Activated naive CD4-positive, alpha-beta T cell (primary cell): ENCODE measurements at regions not wholly inside any gene's neighbourhood (a gene's known extent, or its start where the extent isn't known, plus 50 kb on each side); places are given as distances from the start of the nearest gene placed in this dataset.
"Not testable (repeated sequence)": the region's sequence is repeated elsewhere in the genome, so short reads cannot be mapped to it uniquely, and the experiment has no call there.

Source experiments
- DNase-seq, 4 experiments: peaks; one replicate each; lab custom pipeline; 2025; lab: John Stamatoyannopoulos, UW

DNA sequence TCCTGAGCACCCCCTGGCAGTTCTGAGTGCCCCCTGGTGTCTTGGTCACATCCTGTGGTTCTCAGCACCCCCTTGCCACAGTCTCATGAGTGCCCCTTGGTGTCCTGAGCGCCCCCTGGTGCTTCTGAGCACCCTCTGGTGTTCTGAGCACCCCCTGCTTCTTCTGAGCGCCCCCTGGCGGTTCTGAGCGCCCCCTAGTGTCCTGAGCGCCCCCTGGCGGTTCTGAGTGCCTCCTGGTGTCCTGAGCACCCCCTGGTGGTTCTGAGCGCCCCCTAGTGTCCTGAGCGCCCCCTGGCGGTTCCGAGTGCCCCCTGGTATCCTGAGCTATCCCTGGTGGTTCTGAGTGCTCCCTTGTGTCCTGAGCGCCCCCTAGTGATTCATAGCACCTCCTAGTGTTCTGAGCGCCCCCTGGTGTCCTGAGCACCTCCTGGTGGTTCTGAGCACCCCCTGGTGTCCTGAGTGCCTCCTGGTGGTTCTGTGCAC, 473.7 kb downstream of the TMEM121 start:
- DNase-seq = not testable (repeated sequence)

DNA sequence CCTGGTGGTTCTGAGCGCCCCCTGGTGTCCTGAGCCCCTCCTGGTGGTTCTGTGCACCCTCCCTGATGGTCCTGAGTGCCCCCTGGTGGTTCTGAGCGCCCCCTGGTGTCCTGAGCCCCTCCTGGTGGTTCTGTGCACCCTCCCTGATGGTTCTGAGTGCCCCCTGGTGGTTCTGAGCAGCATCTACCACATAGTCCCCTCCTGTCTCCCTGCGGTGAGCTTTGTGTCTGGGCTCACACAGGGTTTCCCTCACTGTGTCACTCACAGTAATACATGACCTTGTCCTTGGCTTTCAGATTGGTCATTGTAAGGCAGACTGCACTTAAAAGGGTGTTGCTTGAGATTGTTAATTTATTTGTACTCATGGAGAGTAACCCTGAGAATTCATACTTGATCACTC, 474.9 kb downstream of the TMEM121 start:
- DNase-seq = not testable (repeated sequence)

DNA sequence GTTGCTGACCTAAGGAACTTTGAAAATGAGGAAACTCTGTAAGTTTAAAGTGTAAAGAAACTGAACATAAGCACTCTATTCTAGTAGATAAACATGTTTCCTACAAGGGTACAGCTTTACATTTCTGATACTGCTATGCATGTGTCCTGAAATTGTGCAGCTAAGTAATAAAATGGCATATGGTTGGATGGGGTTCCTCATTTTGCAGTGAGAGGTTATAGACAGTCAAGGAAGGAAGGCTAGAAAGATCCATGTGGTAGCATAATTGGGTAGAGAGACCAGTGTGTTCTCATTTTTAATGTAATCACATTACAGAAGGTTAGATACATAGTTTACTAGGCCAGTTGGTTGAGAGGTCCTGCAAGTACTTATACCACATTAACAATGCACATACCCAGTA, 477.0 kb downstream of the TMEM121 start:
- DNase-seq = no peak

DNA sequence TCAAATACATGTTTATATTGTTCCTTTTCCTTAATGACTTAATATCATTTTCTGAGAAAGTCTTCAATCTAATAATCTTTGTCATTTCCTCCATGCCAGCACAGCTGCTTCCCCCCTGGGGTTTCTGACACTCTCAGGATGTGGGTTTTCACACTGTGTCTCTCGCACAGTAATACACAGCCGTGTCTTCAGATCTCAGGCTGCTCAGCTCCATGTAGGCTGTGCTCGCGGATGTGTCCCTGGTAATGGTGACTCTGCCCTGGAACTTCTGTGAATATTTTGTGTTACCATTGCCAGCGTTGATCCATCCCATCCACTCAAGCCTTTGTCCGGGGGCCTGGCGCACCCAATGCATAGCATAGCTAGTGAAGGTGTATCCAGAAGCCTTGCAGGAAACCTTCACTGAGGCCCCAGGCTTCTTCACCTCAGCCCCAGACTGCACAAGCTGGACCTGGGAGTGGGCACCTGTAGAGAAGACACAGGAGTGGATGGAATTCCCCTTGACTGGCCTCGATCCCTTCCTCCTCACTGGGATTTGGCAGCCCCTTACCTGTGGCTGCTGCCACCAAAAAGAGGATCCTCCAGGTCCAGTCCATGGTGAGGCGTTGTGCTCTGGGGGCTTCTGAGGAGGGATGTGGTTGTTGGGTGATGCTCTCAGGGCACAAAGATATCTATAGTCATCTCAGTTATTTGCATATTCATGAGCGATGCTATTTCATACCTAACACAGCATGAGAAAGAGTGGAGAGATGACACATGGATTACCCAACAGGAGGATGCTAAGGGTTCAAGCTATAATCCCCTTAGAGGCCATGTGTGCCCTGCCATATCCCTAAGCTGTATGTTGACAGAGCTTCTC, 478.8 kb downstream of the TMEM121 start:
- peak in 2 of 4 experiments; percentile 45 to 53 for DNase-seq

DNA sequence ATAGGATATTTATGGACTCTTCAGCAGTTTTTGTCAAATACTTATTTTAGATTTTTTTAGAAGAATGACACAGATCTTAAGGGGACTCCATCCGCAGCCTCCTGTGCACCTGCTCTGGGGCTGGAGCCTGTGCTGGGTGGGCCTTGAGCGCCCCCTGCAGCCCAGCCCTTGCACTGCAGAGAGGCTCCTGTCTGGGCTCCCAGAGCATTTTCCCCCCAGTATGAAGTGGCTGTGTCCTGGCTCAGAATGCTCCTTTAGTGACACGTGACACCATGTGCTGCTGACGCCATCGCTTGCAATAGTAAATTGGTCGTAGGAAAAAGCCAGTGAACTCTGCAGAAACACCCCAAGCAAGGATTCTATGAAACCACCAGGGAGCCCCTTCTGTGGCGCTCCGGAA, 479.7 kb downstream of the TMEM121 start:
- DNase-seq = peak in 2 of 4 experiments; percentile 40 to 46

DNA sequence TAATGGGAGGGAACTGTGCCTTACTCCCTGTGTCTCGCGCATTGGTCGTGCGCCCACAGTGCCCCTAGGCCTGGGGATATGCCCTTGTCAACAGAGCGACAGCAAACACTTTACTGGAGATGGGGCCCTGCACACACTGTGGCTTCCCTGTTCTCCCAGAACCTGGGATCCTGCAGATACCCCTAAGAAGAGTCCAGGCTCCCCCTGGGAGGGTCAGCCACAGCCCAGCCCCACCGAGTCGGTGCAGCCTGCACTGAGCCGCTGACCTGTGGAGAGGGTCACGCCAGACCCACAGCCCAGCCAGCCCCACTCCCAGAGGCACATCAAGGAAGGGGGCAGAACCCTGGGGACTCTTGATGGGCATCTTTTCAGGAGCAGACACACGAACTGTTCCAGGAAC, 480.3 kb downstream of the TMEM121 start:
- DNase-seq = not testable (repeated sequence)

DNA sequence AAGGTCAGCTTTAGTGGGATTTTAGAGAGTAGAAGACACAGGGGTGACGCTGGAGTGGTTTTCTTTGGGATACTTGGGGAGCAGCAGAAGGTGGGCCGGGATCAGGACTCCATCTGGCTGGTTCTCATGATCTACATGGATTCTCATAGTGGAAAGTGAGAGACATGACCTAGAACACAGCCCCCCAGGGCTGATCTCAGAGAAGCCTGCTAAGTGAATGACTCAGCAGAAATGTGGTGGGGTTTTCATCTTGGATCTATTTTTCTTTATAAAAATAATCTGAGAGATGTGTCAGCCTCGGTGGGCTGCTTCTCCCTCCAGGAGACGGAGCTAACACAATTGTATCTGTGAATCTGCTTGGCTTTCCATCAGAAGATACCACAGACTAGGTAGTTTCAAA, 484.4 kb downstream of the TMEM121 start:
- DNase-seq = no peak

DNA sequence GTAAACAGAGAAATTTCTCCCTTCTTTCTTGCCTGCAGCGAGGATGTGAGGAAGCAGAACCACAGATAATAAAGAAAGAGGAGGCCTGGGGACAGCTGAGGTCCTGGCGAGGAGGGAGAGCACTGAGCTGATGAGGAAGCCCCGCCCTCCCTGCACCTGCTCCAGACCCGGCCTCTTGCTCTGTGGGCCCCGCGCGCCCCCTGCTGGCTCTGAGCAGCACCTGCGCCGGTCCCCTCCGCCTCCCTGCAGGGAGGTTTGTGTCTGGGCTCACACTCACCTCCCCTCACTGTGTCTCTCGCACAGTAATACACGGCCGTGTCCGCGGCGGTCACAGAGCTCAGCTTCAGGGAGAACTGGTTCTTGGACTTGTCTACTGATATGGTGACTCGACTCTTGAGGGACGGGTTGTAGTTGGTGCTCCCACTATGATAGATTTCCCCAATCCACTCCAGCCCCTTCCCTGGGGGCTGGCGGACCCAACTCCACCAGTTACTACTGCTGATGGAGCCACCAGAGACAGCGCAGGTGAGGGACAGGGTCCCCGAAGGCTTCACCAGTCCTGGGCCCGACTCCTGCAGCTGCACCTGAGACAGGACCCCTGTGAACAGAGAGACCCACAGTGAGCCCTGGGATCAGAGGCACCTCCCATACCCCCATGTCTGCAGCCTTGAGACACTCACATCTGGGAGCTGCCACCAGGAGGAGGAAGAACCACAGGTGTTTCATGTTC, 485.4 kb downstream of the TMEM121 start:
- peak; percentile 59 to 85 (median 73) for DNase-seq

DNA sequence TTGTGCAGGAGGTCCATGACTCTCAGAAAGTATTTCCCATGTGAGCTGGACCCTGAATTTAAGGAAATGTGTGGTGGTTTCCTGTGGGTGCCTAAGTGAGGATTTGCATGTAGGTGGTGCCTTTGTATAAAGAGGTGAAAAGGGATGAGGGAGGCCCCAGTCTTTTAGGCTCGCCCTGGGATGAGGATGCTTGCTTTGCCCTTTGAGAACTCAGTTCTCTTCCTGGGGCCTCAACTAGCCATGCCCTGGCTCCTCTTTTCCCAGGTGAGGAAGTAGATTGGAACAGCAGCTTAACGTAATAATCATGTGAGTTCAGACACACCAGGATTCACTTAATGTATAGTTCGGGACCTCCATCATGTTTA, 486.0 kb downstream of the TMEM121 start:
- not testable (repeated sequence) for DNase-seq

DNA sequence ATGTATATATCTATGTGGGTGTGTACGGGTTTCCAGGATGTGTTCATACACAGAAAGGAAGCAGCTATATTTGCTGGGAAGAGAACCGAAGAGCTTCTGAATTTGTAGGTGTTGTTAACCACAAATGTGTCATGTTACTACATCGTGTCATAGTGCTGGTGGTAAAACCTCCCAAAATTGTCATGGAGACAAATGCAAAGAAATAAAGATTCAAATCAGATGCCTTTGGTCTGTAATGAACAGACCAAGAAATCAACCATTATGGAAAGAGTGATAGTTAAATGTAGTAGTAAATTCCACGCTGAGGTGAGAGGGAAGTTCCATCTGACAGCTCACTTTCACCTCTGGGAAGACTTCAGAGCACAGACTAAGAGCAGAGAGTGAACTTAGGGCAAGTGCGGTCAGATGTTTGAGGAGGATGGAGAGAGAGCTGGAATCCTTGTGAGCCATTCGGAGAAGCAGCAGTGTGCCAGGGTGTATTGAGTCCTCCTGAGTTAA, 487.5 kb downstream of the TMEM121 start:
- no peak for DNase-seq

DNA sequence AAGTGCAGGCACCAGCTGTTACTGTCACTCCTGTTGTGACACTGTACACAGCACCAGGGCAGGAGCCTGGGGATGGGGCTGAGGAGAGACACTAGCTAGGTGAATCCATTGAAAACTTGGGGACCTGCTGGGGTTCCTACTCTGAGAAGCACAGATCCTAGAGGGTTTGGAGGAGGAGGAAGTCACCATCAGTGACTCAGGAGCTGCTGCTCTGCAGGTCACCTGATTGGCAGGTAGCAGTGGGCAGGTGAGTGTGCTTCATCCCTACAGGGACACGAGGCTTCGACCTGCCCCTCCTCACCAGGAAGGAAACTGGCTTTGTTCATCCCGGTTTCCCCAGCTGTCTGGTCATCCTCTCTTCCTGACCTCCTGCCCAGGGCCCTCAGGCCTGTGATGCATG, 491.6 kb downstream of the TMEM121 start:
- DNase-seq = not testable (repeated sequence)

DNA sequence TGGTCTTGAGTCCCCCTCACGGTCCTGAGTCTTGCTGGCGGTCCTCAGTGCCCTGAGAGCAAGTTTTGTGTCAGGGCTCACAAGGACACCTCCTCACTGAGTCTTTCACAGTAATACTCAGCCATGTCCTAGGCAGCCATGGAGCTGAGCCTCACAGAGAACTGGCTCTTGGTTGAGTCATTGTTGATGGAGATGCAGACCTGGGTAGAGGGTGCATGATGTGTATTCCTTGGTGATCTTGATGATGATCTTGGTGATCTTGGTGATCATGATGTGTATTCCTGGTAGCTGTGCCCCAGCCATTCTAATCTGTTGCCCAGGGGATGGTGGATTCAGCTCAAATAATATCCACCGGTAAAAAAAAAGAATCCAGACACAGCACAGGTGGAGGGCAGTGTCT, 495.4 kb downstream of the TMEM121 start:
- DNase-seq = no peak

DNA sequence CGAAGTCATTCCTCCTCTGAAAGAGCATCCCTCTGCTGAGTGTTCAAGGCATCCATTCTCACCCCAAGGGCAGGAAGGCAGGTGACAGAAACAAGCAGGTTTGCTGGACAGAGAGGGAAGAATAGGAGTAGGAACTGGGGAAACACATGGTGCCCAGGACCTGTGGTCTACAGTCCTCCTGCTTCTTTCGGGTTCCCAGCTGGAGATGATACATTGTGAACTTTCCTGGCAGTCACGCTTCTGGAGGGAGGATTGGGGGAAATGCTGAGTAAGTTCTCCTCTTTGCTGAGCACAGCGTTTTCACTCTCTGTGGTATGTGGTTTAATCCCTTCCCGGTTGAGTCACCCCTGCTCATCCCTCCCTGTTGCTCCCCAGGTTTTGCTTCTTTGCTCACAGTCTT, 496.3 kb downstream of the TMEM121 start:
- not testable (repeated sequence) for DNase-seq

DNA sequence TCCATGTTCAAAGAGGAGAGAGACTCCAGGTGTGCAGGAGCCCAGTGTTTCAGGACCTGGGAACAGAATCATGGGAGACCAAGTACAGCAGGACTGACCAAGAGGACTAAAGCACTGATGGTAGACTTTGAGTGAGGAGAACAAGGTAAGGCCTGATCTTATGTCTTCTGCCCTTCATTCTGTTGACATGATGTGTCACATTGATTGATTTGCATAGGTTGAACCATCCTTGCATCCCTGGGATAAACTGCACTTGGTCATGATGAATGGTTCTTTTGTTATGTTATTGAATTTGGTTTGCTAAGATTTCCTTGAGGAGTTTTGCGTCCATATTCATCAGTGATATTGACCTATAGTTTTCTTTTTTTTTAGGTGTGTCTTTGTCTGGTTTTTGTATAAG, 497.0 kb downstream of the TMEM121 start:
- DNase-seq = no peak

DNA sequence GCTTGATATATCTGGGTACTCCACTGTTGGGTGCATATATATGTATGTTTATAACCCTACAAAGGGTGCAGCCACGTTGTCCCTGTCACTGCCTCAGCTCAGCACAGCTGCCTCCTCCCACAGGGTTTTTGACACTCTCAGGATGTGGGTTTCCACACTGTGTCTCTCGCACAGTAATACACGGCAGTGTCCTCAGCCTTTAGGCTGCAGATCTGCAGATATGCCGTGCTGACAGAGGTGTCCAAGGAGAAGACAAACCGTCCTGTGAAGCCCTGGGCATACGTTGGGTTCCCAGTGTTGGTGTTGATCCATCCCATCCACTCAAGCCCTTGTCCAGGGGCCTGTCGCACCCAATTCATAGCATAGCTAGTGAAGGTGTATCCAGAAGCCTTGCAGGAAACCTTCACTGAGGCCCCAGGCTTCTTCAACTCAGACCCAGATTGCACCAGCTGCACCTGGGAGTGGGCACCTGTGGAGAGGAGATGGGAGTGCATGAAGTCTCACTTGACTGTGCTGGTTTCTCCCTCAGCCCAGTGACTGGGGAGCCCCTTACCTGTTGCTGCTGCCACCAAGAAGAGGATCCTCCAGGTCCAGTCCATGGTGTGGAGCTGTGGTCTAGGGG, 498.7 kb downstream of the TMEM121 start:
- peak in 2 of 4 experiments; percentile 11 to 31 for DNase-seq

DNA sequence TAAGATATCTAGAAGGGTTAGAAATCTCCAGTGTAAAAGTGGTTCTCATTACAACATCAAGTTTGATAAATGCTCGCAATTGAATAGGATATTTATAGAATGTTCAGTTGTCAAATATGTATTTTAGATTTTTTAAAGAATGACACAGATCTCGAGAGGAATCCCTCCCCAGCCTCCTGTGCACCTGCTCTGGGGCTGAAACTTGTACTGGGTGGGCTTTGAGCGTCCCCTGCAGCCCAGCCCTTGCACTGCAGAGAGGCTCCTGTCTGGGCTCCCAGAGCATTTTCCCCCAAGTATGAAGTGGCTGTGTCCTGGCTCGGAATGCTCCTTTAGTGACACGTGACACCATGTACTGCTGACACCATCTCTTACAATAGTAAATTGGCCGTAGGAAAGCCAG, 499.6 kb downstream of the TMEM121 start:
- no peak for DNase-seq

DNA sequence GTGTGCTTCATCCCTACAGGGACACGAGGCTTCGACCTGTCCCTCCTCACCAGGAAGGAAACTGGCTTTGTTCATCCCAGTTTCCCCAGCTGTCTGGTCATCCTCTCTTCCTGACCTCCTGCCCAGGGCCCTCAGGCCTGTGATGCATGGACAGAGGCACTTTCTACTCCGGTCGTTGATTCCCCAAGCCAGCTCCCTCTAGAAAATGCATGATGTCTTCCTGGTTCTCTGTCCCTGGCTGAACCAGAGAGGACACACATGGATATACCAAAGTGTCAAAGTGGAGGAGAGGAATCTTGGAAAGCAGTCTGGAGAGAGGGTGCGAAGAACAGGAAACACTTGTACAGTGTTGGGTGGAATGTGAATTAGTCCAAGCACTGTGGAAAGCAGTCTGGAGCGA, 501.4 kb downstream of the TMEM121 start:
- DNase-seq = not testable (repeated sequence)

DNA sequence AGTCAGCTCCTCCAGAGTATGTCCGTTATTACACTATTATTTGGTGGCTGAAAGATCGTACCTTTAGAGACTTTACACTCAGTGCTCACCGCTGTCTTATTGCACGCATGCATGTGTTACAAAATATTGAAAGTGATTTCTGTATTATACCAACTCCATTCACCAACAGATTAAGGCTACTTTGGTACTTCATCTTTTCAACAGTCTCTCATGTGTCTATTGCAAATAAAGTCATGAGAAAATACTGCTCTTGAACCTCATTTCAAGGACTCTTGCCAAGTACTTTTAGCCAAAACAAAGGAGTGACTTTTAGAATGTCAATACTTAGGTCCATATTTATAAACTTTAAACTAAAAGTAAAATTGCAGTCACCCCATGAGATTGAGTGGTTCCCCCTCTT, 503.6 kb downstream of the TMEM121 start:
- DNase-seq = no peak

DNA sequence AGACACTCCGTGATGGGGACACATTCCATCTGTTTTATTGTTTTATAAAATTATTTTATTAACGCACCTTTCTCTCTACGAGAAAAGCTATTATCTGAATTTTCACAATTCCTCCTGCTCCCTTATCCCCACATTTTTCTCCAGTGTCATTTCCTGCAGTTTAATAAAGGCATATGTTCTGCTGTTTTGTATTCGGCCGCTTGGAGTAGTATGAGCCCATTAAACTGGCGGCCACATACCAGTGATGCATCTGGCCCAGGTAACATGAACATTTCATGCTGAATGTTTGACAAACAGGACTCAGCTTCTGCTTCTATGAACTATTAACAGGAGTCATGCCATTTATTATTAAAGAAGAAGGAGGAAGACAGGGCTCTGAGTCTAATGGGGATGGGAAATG, 511.0 kb downstream of the TMEM121 start:
- DNase-seq = no peak

DNA sequence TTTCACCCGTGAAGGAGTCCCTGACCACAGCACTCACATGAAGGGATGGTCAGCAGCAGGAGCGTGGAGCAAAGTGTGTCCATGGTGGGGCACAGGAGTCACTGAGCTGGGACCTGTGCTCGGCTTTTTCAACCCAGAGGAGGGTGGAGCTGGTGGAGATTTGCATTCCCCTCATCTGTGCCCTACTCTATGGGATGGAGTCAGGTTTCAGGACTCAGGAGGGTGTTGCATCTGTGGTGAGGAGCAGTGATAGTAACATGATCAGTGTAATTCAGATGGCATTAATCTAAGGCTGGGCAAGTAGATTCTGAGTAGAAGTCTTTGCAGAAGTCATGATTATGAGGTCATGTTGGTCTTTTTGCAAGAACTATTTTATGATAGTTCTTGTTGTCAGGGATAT, 511.9 kb downstream of the TMEM121 start:
- DNase-seq = no peak

DNA sequence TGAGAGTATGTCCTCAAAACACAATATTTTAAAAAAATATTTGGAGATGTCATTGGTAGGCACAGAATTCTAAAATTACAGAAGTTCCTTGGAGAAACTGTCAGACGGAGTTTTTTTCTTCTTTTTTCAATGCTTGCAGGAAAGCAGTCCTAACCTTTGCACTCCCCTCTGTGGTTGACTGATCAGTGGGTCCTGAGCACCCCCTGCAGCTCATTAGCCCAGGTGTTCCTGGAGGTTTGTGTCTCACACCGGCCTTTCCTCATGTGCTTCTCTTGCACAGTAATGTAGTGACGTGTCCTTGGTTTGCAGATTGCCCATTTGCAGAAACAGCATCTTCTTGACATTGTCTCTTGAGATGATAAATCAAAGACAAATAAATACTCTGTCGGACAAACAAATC, 513.0 kb downstream of the TMEM121 start:
- peak; percentile 12 to 66 (median 34) for DNase-seq

DNA sequence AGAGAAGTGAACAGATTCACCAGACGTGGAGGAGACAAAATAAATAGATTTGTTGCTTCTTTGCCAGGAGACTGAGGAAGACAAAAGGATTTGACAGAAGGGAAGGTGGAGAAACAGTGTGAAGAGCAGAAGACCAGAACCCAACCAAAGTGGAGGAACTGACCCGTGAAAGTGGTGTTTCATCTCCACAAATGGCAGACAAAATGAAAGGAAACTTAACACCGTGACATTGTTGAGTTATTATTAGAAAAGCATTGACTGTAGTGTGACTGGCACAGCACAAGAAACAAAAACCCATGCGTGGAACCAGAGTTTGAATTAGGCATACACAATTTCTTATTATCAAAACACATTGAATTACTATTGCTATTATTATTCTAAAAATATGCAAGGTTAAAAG, 518.1 kb downstream of the TMEM121 start:
- no peak for DNase-seq
